ENCODE measurements at regions not wholly inside any gene's neighbourhood (a gene's known extent, or its start where the extent isn't known, plus 50 kb on each side); places are given as distances from the start of the nearest gene placed in this dataset.

GRCh38 chr3:189534531-189534930 is 96.7 kb upstream of the TP63 start:
- DNase-seq (ENCODE audit: low spot score), result no peak
- H3K4me2 ChIP-seq (ENCODE audit: low read length), result no peak overlapping the region
- no peaks in the 10 kb centered on the region for H4K20me1 ChIP-seq (ENCODE audit: insufficient read depth, low read length)
- no peak overlapping the region for H3K4me3 ChIP-seq (ENCODE audit: low read depth, low read length, poor library complexity, severe bottlenecking)
- no peaks in the 10 kb centered on the region for H3K4me1 ChIP-seq (ENCODE audit: insufficient read depth, low read length, poor library complexity, severe bottlenecking)
- CTCF ChIA-PET (ENCODE audit: unreplicated experiment), result no interaction called here
- POLR2A ChIA-PET, result no interaction called here
- H3K27ac ChIP-seq (ENCODE audit: low read depth, low read length, poor library complexity, severe bottlenecking), result no peak overlapping the region
- H3K9me2 ChIP-seq (ENCODE audit: insufficient read depth, low read length), result no peaks in the 10 kb centered on the region
- no peaks in the 10 kb centered on the region for H3K9me3 ChIP-seq (ENCODE audit: low read length)
- TF ChIP-seq CTCF (conservative IDR thresholded peaks at IDR 0.05; ENCODE audit: low read length), result no peak
- no peak for TF ChIP-seq EZH2phosphoT487 (IDR thresholded peaks at IDR 0.05; ENCODE audit: borderline replicate concordance, low read depth, low read length)
- intact Hi-C loops (cut with micrococcal nuclease; ENCODE audit: unreplicated experiment), result no loop called here
- no TSS peak for BruUV-seq (replicated peaks)
- H3K79me2 ChIP-seq (ENCODE audit: insufficient read depth, low read depth, low read length), result no peaks in the 10 kb centered on the region
- H3K36me3 ChIP-seq (ENCODE audit: insufficient read depth, low read length), result no peaks in the 10 kb centered on the region
- H2AFZ ChIP-seq (ENCODE audit: low read length), result no peak overlapping the region

GRCh38 chr3:189537135-189537534 is 94.1 kb upstream of the TP63 start:
- intact Hi-C loops (cut with micrococcal nuclease; ENCODE audit: unreplicated experiment), result no loop called here
- Histone ChIP-seq H3K27ac (ENCODE audit: low read depth, low read length, poor library complexity, severe bottlenecking) (no peak overlapping the region), H3K4me2 (ENCODE audit: low read length) (no peak overlapping the region)

GRCh38 chr3:189547448-189547847 is 83.7 kb upstream of the TP63 start:
- H2AFZ ChIP-seq (ENCODE audit: low read length), result no peak overlapping the region
- ChIA-PET POLR2A (interaction anchor here (0.6 to 0.7 kb wide), 3 partner anchors 21 to 293 kb away, joined by 3 read pairs; no protein-coding TSS in a partner anchor), CTCF (ENCODE audit: unreplicated experiment) (no interaction called here)
- no peak overlapping the region for H3K4me3 ChIP-seq (ENCODE audit: low read depth, low read length, poor library complexity, severe bottlenecking)
- no peak overlapping the region for H3K27ac ChIP-seq (ENCODE audit: low read depth, low read length, poor library complexity, severe bottlenecking)
- H3K36me3 ChIP-seq (ENCODE audit: insufficient read depth, low read length), result no peaks in the 10 kb centered on the region
- no peaks in the 10 kb centered on the region for H3K4me1 ChIP-seq (ENCODE audit: insufficient read depth, low read length, poor library complexity, severe bottlenecking)
- no TSS peak for BruUV-seq (replicated peaks)
- no peaks in the 10 kb centered on the region for H3K9me2 ChIP-seq (ENCODE audit: insufficient read depth, low read length)
- no peak overlapping the region for H3K4me2 ChIP-seq (ENCODE audit: low read length)
- no peak for TF ChIP-seq EZH2phosphoT487 (IDR thresholded peaks at IDR 0.05; ENCODE audit: borderline replicate concordance, low read depth, low read length)
- no peak for TF ChIP-seq CTCF (conservative IDR thresholded peaks at IDR 0.05; ENCODE audit: low read length)
- no peaks in the 10 kb centered on the region for H3K79me2 ChIP-seq (ENCODE audit: insufficient read depth, low read depth, low read length)
- intact Hi-C loops (cut with micrococcal nuclease; ENCODE audit: unreplicated experiment), result no loop called here
- 0 out of 2 replicates have a peak, but pooled peaks cover 4% of the 10 kb centered on the region for H3K9me3 ChIP-seq (ENCODE audit: low read length)
- no peak for DNase-seq (ENCODE audit: low spot score)
- no peaks in the 10 kb centered on the region for H4K20me1 ChIP-seq (ENCODE audit: insufficient read depth, low read length)

More at GRCh38 chr3:189537135-189537534, 94.1 kb upstream of the TP63 start:
- CTCF ChIA-PET (ENCODE audit: unreplicated experiment), result no interaction called here
- H3K36me3 ChIP-seq (ENCODE audit: insufficient read depth, low read length), result no peaks in the 10 kb centered on the region
- no peaks in the 10 kb centered on the region for H3K9me3 ChIP-seq (ENCODE audit: low read length)
- no TSS peak for BruUV-seq (replicated peaks)
- no peak for DNase-seq (ENCODE audit: low spot score)
- H4K20me1 ChIP-seq (ENCODE audit: insufficient read depth, low read length), result no peaks in the 10 kb centered on the region
- H2AFZ ChIP-seq (ENCODE audit: low read length), result no peak overlapping the region
- no peaks in the 10 kb centered on the region for H3K9me2 ChIP-seq (ENCODE audit: insufficient read depth, low read length)
- H3K4me1 ChIP-seq (ENCODE audit: insufficient read depth, low read length, poor library complexity, severe bottlenecking), result no peaks in the 10 kb centered on the region
- no peak overlapping the region for H3K4me3 ChIP-seq (ENCODE audit: low read depth, low read length, poor library complexity, severe bottlenecking)
- TF ChIP-seq EZH2phosphoT487 (IDR thresholded peaks at IDR 0.05; ENCODE audit: borderline replicate concordance, low read depth, low read length), result no peak
- no peak for TF ChIP-seq CTCF (conservative IDR thresholded peaks at IDR 0.05; ENCODE audit: low read length)
- POLR2A ChIA-PET, result no interaction called here
- no peaks in the 10 kb centered on the region for H3K79me2 ChIP-seq (ENCODE audit: insufficient read depth, low read depth, low read length)

All from OCI-LY7 (cell line).